GM23338 (cell line): ENCODE measurements at regions not wholly inside any gene's neighbourhood (a gene's known extent, or its start where the extent isn't known, plus 50 kb on each side); places are given as distances from the start of the nearest gene placed in this dataset.

Source experiments
- ATAC-seq: fragments of 200-7000 bp; cut with Tn5 transposase; 3 replicates; pipeline ENCODE4 v1.9.1; 2020
- DNase-seq: peaks from one replicate; pipeline ENCODE4 v3.0.0-alpha.2; 2015; ENCODE audit warnings: low spot score
- H2AFZ ChIP-seq: fragments of 200-600 bp; sonication (generic); 2 replicates; pipeline ENCODE4 v1.8.0; 2016; ENCODE audit warnings: antibody characterized with exemption, mild to moderate bottlenecking, moderate library complexity
- H3F3A ChIP-seq: fragments of 200-600 bp; sonication (generic); replicated peaks from 2 replicates; pipeline ENCODE4 v1.8.0; 2017; ENCODE audit warnings: antibody characterized with exemption, mixed run types, low read depth
- H3K27ac ChIP-seq: fragments of 200-600 bp; sonication (generic); 2 replicates; pipeline ENCODE4 v1.6.1; 2016; ENCODE audit warnings: low read depth
- H3K27me3 ChIP-seq: fragments of 200-600 bp; sonication (generic); 2 replicates; pipeline ENCODE4 v1.8.0; 2016; ENCODE audit warnings: mild to moderate bottlenecking, mixed run types, moderate library complexity; ENCODE audit not compliant: insufficient read depth
- H3K36me3 ChIP-seq: fragments of 200-600 bp; sonication (generic); 2 replicates; pipeline ENCODE4 v1.8.0; 2016; ENCODE audit warnings: mild to moderate bottlenecking; ENCODE audit not compliant: insufficient read depth
- H3K4me1 ChIP-seq: fragments of 200-600 bp; sonication (generic); 2 replicates; pipeline ENCODE4 v1.8.0; 2016; ENCODE audit warnings: mild to moderate bottlenecking, moderate library complexity; ENCODE audit not compliant: insufficient read depth
- H3K4me2 ChIP-seq: fragments of 200-600 bp; sonication (generic); 2 replicates; pipeline ENCODE4 v1.7.1; 2017; ENCODE audit warnings: mixed run types
- H3K4me3 ChIP-seq: fragments of 200-600 bp; sonication (generic); 2 replicates; pipeline ENCODE4 v1.6.1; 2016; ENCODE audit warnings: mixed run types
- H3K79me2 ChIP-seq: fragments of 200-600 bp; sonication (generic); replicated peaks from 2 replicates; pipeline ENCODE4 v1.8.0; 2017; ENCODE audit warnings: mild to moderate bottlenecking; ENCODE audit not compliant: insufficient read depth
- H3K9me2 ChIP-seq: fragments of 200-600 bp; sonication (generic); 2 replicates; pipeline ENCODE4 v1.8.0; 2017; ENCODE audit not compliant: insufficient read depth
- H4K20me1 ChIP-seq: fragments of 200-600 bp; sonication (generic); replicated peaks from 2 replicates; pipeline ENCODE4 v1.8.0; 2017; ENCODE audit warnings: mild to moderate bottlenecking; ENCODE audit not compliant: insufficient read depth
- H3K27ac Mint-ChIP-seq: 2 replicates; pipeline ENCODE4 v1.8.0; 2020; ENCODE audit warnings: inconsistent platforms, mild to moderate bottlenecking, moderate library complexity, mixed read lengths
- H3K27me3 Mint-ChIP-seq: 3 replicates; pipeline ENCODE4 v1.8.0; 2022; ENCODE audit warnings: low read depth, mild to moderate bottlenecking, moderate library complexity, mixed read lengths, inconsistent platforms; ENCODE audit not compliant: insufficient read depth, poor library complexity
- H3K36me3 Mint-ChIP-seq: 3 replicates; pipeline ENCODE4 v1.8.0; 2021; ENCODE audit warnings: low read depth, mild to moderate bottlenecking, inconsistent platforms, moderate library complexity, mixed read lengths
- H3K4me1 Mint-ChIP-seq: 3 replicates; pipeline ENCODE4 v1.8.0; 2020; ENCODE audit warnings: mild to moderate bottlenecking, inconsistent platforms, mixed read lengths
- H3K4me3 Mint-ChIP-seq: 3 replicates; pipeline ENCODE4 v1.8.0; 2021; ENCODE audit warnings: moderate library complexity, mild to moderate bottlenecking, inconsistent platforms, mixed read lengths
- H3K9me3 Mint-ChIP-seq: 3 replicates; pipeline ENCODE4 v1.8.0; 2020; ENCODE audit warnings: moderate library complexity, mild to moderate bottlenecking, inconsistent platforms, mixed read lengths
- CREB1 ChIP-seq: fragments of 250-450 bp; sonication (Bioruptor Pico); IDR thresholded peaks from 2 replicates; pipeline ENCODE4 v1.5.0; 2020; ENCODE audit warnings: low read depth, mild to moderate bottlenecking, moderate library complexity
- CTCF ChIP-seq, 2 experiments: fragments of 200-600 bp in 1 of 2; sonication (generic) in 1 of 2; conservative IDR thresholded peaks; 2 replicates each; pipeline versions ENCODE4 v1.5.1 to v1.6.1; 2016 to 2017; ENCODE audit warnings: antibody characterized with exemption in 2 of 2, low read depth in 2 of 2, mild to moderate bottlenecking in 2 of 2, moderate library complexity in 1 of 2
- ETS1 ChIP-seq: IDR thresholded peaks from 2 replicates; pipeline ENCODE4 v1.6.1; 2016; ENCODE audit warnings: antibody characterized with exemption
- EZH2 ChIP-seq: fragments of 200-600 bp; sonication (generic); IDR thresholded peaks from one replicate; pipeline ENCODE4 v1.8.0; 2017; ENCODE audit warnings: antibody characterized with exemption, mild to moderate bottlenecking, low read depth; ENCODE audit not compliant: unreplicated experiment
- EZH2phosphoT487 ChIP-seq: fragments of 200-600 bp; sonication (generic); IDR thresholded peaks from one replicate; pipeline ENCODE4 v1.8.1; 2018; ENCODE audit warnings: antibody characterized with exemption; ENCODE audit not compliant: unreplicated experiment
- ZNF331 ChIP-seq: fragments of 250-450 bp; sonication (Bioruptor Pico); IDR thresholded peaks from 2 replicates; pipeline ENCODE4 v1.5.0; 2020; ENCODE audit warnings: low read depth, mild to moderate bottlenecking, moderate library complexity
- ZNF462 ChIP-seq: fragments of 250-450 bp; sonication (Bioruptor Pico); IDR thresholded peaks from 2 replicates; pipeline ENCODE4 v1.5.0; 2020; ENCODE audit warnings: mild to moderate bottlenecking, moderate library complexity

GRCh38 chr2:9744256-9745004 is 98.8 kb upstream of the TAF1B start:
- H3F3A ChIP-seq = no peaks in the 10 kb centered on the region
- H3K4me2 ChIP-seq = no peak overlapping the region
- H3K4me3 ChIP-seq = no peak overlapping the region
- no peaks in the 10 kb centered on the region for H3K4me1 ChIP-seq
- no peak for TF ChIP-seq EZH2
- no peak for TF ChIP-seq ZNF462 (CRISPR knock-in tag)
- TF ChIP-seq EZH2phosphoT487 = no peak
- no peak for TF ChIP-seq ETS1
- TF ChIP-seq ZNF331 (CRISPR knock-in tag) = no peak
- no peak for TF ChIP-seq CREB1 (CRISPR knock-in tag)
- TF ChIP-seq CTCF (conservative IDR thresholded peaks at IDR 0.05; ENCODE audit: low read depth in 2 of 2) = no peak
- no peak overlapping the region for H3K27ac ChIP-seq
- DNase-seq = no peak
- no peaks in the 10 kb centered on the region for H3K27me3 ChIP-seq
- 0 out of 2 replicates have a peak, but pooled peaks cover 3% of the 10 kb centered on the region for H3K9me2 ChIP-seq
- H3K27ac Mint-ChIP-seq = no peak overlapping the region
- H3K4me1 Mint-ChIP-seq = no peaks in the 10 kb centered on the region
- peaks cover 2% of the 10 kb centered on the region for H3K27me3 Mint-ChIP-seq
- H3K79me2 ChIP-seq = no peaks in the 10 kb centered on the region
- H3K36me3 Mint-ChIP-seq = no peaks in the 10 kb centered on the region
- no peak; the same call in 1 of the 3 replicates for ATAC-seq
- H3K36me3 ChIP-seq = no peaks in the 10 kb centered on the region
- no peak overlapping the region for H2AFZ ChIP-seq
- H3K4me3 Mint-ChIP-seq = no peak overlapping the region
- H4K20me1 ChIP-seq = no peaks in the 10 kb centered on the region
- peaks cover 5% of the 10 kb centered on the region for H3K9me3 Mint-ChIP-seq
